ENCODE measurements at regions not wholly inside any gene's neighbourhood (a gene's known extent, or its start where the extent isn't known, plus 50 kb on each side); places are given as distances from the start of the nearest gene placed in this dataset.

GRCh38 chr7:109284943-109285342, 715.3 kb downstream of the DNAJB9 start:
- Histone ChIP-seq H3K36me3 (ENCODE audit: control insufficient read depth, insufficient read depth, low read length) (no peaks in the 10 kb centered on the region), H3K4me3 (ENCODE audit: low read depth, low read length) (no peak overlapping the region), H3K27me3 (ENCODE audit: control insufficient read depth, insufficient read depth, low read length) (no peaks in the 10 kb centered on the region)
- no peak for FAIRE-seq
- no peak for DNase-seq (ENCODE audit: low read depth)
- TF ChIP-seq CTCF (IDR thresholded peaks at IDR 0.05; ENCODE audit: insufficient read depth, low read length, severe bottlenecking): no peak

GRCh38 chr7:109295158-109295557, 725.5 kb downstream of the DNAJB9 start:
- Histone ChIP-seq H3K27me3 (ENCODE audit: control insufficient read depth, insufficient read depth, low read length) (no peaks in the 10 kb centered on the region), H3K36me3 (ENCODE audit: control insufficient read depth, insufficient read depth, low read length) (no peaks in the 10 kb centered on the region), H3K4me3 (ENCODE audit: low read depth, low read length) (no peak overlapping the region)
- TF ChIP-seq CTCF (IDR thresholded peaks at IDR 0.05; ENCODE audit: insufficient read depth, low read length, severe bottlenecking): no peak
- DNase-seq (ENCODE audit: low read depth) (no peak), FAIRE-seq (no peak)

- FAIRE-seq (no peak), DNase-seq (ENCODE audit: low read depth) (no peak)
- no peaks in the 10 kb centered on the region for H3K36me3 ChIP-seq (ENCODE audit: control insufficient read depth, insufficient read depth, low read length)
- H3K4me3 ChIP-seq (ENCODE audit: low read depth, low read length): no peak overlapping the region
- no peaks in the 10 kb centered on the region for H3K27me3 ChIP-seq (ENCODE audit: control insufficient read depth, insufficient read depth, low read length)
- no peak for TF ChIP-seq CTCF (IDR thresholded peaks at IDR 0.05; ENCODE audit: insufficient read depth, low read length, severe bottlenecking)
Measured at GRCh38 chr7:109308816-109309215, 739.1 kb downstream of the DNAJB9 start.

GRCh38 chr7:109309790-109310189, 740.1 kb downstream of the DNAJB9 start:
- FAIRE-seq: no peak
- Histone ChIP-seq H3K36me3 (ENCODE audit: control insufficient read depth, insufficient read depth, low read length) (no peaks in the 10 kb centered on the region), H3K27me3 (ENCODE audit: control insufficient read depth, insufficient read depth, low read length) (no peaks in the 10 kb centered on the region), H3K4me3 (ENCODE audit: low read depth, low read length) (no peak overlapping the region)
- DNase-seq (ENCODE audit: low read depth): no peak
- no peak for TF ChIP-seq CTCF (IDR thresholded peaks at IDR 0.05; ENCODE audit: insufficient read depth, low read length, severe bottlenecking)

GRCh38 chr7:109318136-109318535, 748.5 kb downstream of the DNAJB9 start:
- H3K4me3 ChIP-seq (ENCODE audit: low read depth, low read length): no peak overlapping the region
- FAIRE-seq (no peak), DNase-seq (ENCODE audit: low read depth) (no peak)
- TF ChIP-seq CTCF (IDR thresholded peaks at IDR 0.05; ENCODE audit: insufficient read depth, low read length, severe bottlenecking): no peak
- no peaks in the 10 kb centered on the region for H3K36me3 ChIP-seq (ENCODE audit: control insufficient read depth, insufficient read depth, low read length)
- no peaks in the 10 kb centered on the region for H3K27me3 ChIP-seq (ENCODE audit: control insufficient read depth, insufficient read depth, low read length)

- DNase-seq (ENCODE audit: low read depth) (no peak), FAIRE-seq (no peak)
- H3K4me3 ChIP-seq (ENCODE audit: low read depth, low read length): no peak overlapping the region
- no peak for TF ChIP-seq CTCF (IDR thresholded peaks at IDR 0.05; ENCODE audit: insufficient read depth, low read length, severe bottlenecking)
- no peaks in the 10 kb centered on the region for H3K36me3 ChIP-seq (ENCODE audit: control insufficient read depth, insufficient read depth, low read length)
- H3K27me3 ChIP-seq (ENCODE audit: control insufficient read depth, insufficient read depth, low read length): no peaks in the 10 kb centered on the region
Measured at GRCh38 chr7:109322833-109323232, 753.2 kb downstream of the DNAJB9 start.

Measured in bronchial epithelial cell (primary cell).